GM23338 (cell line): ENCODE measurements at regions not wholly inside any gene's neighbourhood (a gene's known extent, or its start where the extent isn't known, plus 50 kb on each side); places are given as distances from the start of the nearest gene placed in this dataset.

ENCODE experiments used
- ATAC-seq: fragments of 200-7000 bp; cut with Tn5 transposase; 3 replicates; pipeline ENCODE4 v1.9.1; 2020
- DNase-seq: peaks from one replicate; pipeline ENCODE4 v3.0.0-alpha.2; 2015; ENCODE audit warnings: low spot score
- H2AFZ ChIP-seq: fragments of 200-600 bp; sonication (generic); 2 replicates; pipeline ENCODE4 v1.8.0; 2016; ENCODE audit warnings: antibody characterized with exemption, mild to moderate bottlenecking, moderate library complexity
- H3F3A ChIP-seq: fragments of 200-600 bp; sonication (generic); replicated peaks from 2 replicates; pipeline ENCODE4 v1.8.0; 2017; ENCODE audit warnings: antibody characterized with exemption, mixed run types, low read depth
- H3K27ac ChIP-seq: fragments of 200-600 bp; sonication (generic); 2 replicates; pipeline ENCODE4 v1.6.1; 2016; ENCODE audit warnings: low read depth
- H3K27me3 ChIP-seq: fragments of 200-600 bp; sonication (generic); 2 replicates; pipeline ENCODE4 v1.8.0; 2016; ENCODE audit warnings: mild to moderate bottlenecking, mixed run types, moderate library complexity; ENCODE audit not compliant: insufficient read depth
- H3K36me3 ChIP-seq: fragments of 200-600 bp; sonication (generic); 2 replicates; pipeline ENCODE4 v1.8.0; 2016; ENCODE audit warnings: mild to moderate bottlenecking; ENCODE audit not compliant: insufficient read depth
- H3K4me1 ChIP-seq: fragments of 200-600 bp; sonication (generic); 2 replicates; pipeline ENCODE4 v1.8.0; 2016; ENCODE audit warnings: mild to moderate bottlenecking, moderate library complexity; ENCODE audit not compliant: insufficient read depth
- H3K4me2 ChIP-seq: fragments of 200-600 bp; sonication (generic); 2 replicates; pipeline ENCODE4 v1.7.1; 2017; ENCODE audit warnings: mixed run types
- H3K4me3 ChIP-seq: fragments of 200-600 bp; sonication (generic); 2 replicates; pipeline ENCODE4 v1.6.1; 2016; ENCODE audit warnings: mixed run types
- H3K79me2 ChIP-seq: fragments of 200-600 bp; sonication (generic); replicated peaks from 2 replicates; pipeline ENCODE4 v1.8.0; 2017; ENCODE audit warnings: mild to moderate bottlenecking; ENCODE audit not compliant: insufficient read depth
- H3K9me2 ChIP-seq: fragments of 200-600 bp; sonication (generic); 2 replicates; pipeline ENCODE4 v1.8.0; 2017; ENCODE audit not compliant: insufficient read depth
- H4K20me1 ChIP-seq: fragments of 200-600 bp; sonication (generic); replicated peaks from 2 replicates; pipeline ENCODE4 v1.8.0; 2017; ENCODE audit warnings: mild to moderate bottlenecking; ENCODE audit not compliant: insufficient read depth
- H3K27ac Mint-ChIP-seq: 2 replicates; pipeline ENCODE4 v1.8.0; 2020; ENCODE audit warnings: inconsistent platforms, mild to moderate bottlenecking, moderate library complexity, mixed read lengths
- H3K27me3 Mint-ChIP-seq: 3 replicates; pipeline ENCODE4 v1.8.0; 2022; ENCODE audit warnings: low read depth, mild to moderate bottlenecking, moderate library complexity, mixed read lengths, inconsistent platforms; ENCODE audit not compliant: insufficient read depth, poor library complexity
- H3K36me3 Mint-ChIP-seq: 3 replicates; pipeline ENCODE4 v1.8.0; 2021; ENCODE audit warnings: low read depth, mild to moderate bottlenecking, inconsistent platforms, moderate library complexity, mixed read lengths
- H3K4me1 Mint-ChIP-seq: 3 replicates; pipeline ENCODE4 v1.8.0; 2020; ENCODE audit warnings: mild to moderate bottlenecking, inconsistent platforms, mixed read lengths
- H3K4me3 Mint-ChIP-seq: 3 replicates; pipeline ENCODE4 v1.8.0; 2021; ENCODE audit warnings: moderate library complexity, mild to moderate bottlenecking, inconsistent platforms, mixed read lengths
- H3K9me3 Mint-ChIP-seq: 3 replicates; pipeline ENCODE4 v1.8.0; 2020; ENCODE audit warnings: moderate library complexity, mild to moderate bottlenecking, inconsistent platforms, mixed read lengths
- CREB1 ChIP-seq: fragments of 250-450 bp; sonication (Bioruptor Pico); IDR thresholded peaks from 2 replicates; pipeline ENCODE4 v1.5.0; 2020; ENCODE audit warnings: low read depth, mild to moderate bottlenecking, moderate library complexity
- EZH2 ChIP-seq: fragments of 200-600 bp; sonication (generic); IDR thresholded peaks from one replicate; pipeline ENCODE4 v1.8.0; 2017; ENCODE audit warnings: antibody characterized with exemption, mild to moderate bottlenecking, low read depth; ENCODE audit not compliant: unreplicated experiment
- EZH2phosphoT487 ChIP-seq: fragments of 200-600 bp; sonication (generic); IDR thresholded peaks from one replicate; pipeline ENCODE4 v1.8.1; 2018; ENCODE audit warnings: antibody characterized with exemption; ENCODE audit not compliant: unreplicated experiment
- JUNB ChIP-seq: IDR thresholded peaks from one replicate; pipeline ENCODE4 v1.6.1; 2016; ENCODE audit warnings: antibody characterized with exemption; ENCODE audit not compliant: unreplicated experiment
- NANOG ChIP-seq: IDR thresholded peaks from 2 replicates; pipeline ENCODE4 v1.6.1; 2016; ENCODE audit warnings: antibody characterized with exemption, borderline replicate concordance
- POLR2AphosphoS5 ChIP-seq: IDR thresholded peaks from 2 replicates; pipeline ENCODE4 v1.6.1; 2016; ENCODE audit warnings: antibody characterized with exemption, low read depth
- STAT1 ChIP-seq: IDR thresholded peaks from one replicate; pipeline ENCODE4 v1.6.1; 2016; ENCODE audit warnings: antibody characterized with exemption; ENCODE audit not compliant: unreplicated experiment
- ZNF114 ChIP-seq: fragments of 250-450 bp; sonication (Bioruptor Pico); IDR thresholded peaks from 2 replicates; pipeline ENCODE4 v1.5.0; 2020; ENCODE audit warnings: mild to moderate bottlenecking, moderate library complexity
- ZNF331 ChIP-seq: fragments of 250-450 bp; sonication (Bioruptor Pico); IDR thresholded peaks from 2 replicates; pipeline ENCODE4 v1.5.0; 2020; ENCODE audit warnings: low read depth, mild to moderate bottlenecking, moderate library complexity
- TF ChIP-seq, protein P1 (sequence below): IDR thresholded peaks from 2 replicates; pipeline ENCODE4 v1.6.1; 2016; ENCODE audit warnings: antibody characterized with exemption
- TF ChIP-seq, protein P2 (sequence below), 2 experiments: fragments of 200-600 bp in 1 of 2; sonication (generic) in 1 of 2; conservative IDR thresholded peaks; 2 replicates each; pipeline versions ENCODE4 v1.5.1 to v1.6.1; 2016 to 2017; ENCODE audit warnings: antibody characterized with exemption in 2 of 2, low read depth in 2 of 2, mild to moderate bottlenecking in 2 of 2, moderate library complexity in 1 of 2
- TF ChIP-seq, protein P3 (sequence below): fragments of 250-450 bp; sonication (Bioruptor Pico); IDR thresholded peaks from 2 replicates; pipeline ENCODE4 v1.5.0; 2020; ENCODE audit warnings: mild to moderate bottlenecking, moderate library complexity
- TF ChIP-seq, protein P4 (sequence below): IDR thresholded peaks from one replicate; pipeline ENCODE4 v1.6.1; 2018; ENCODE audit warnings: antibody characterized with exemption; ENCODE audit not compliant: unreplicated experiment

DNA sequence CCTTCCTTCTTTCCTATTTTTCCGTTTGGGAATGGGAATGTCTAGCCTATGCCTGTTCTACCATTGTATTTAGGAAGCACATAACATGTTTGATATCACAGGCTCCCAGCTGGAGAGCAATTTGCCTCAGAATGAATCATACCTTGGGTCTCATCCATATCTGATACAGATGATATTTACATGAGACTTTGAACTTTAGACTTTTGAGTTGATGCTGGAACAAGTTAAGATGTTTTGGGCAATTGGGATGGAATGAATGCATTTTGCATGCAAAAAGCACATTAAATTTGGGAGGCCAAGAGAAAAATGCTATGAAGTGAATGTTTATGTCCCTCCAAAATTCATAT lies 61.9 kb upstream of the BEGAIN start:
- no peaks in the 10 kb centered on the region for H3K79me2 ChIP-seq
- H2AFZ ChIP-seq, result no peak overlapping the region
- no peaks in the 10 kb centered on the region for H3K9me3 Mint-ChIP-seq
- peaks cover 10% of the 10 kb centered on the region for H3K4me1 ChIP-seq
- no peak overlapping the region for H3K4me2 ChIP-seq
- H3K9me2 ChIP-seq, result no peaks in the 10 kb centered on the region
- H3K27ac ChIP-seq, result no peak overlapping the region
- no peaks in the 10 kb centered on the region for H4K20me1 ChIP-seq
- ATAC-seq (no peak), DNase-seq (no peak)
- H3K36me3 Mint-ChIP-seq, result no peaks in the 10 kb centered on the region
- H3K36me3 ChIP-seq, result no peaks in the 10 kb centered on the region
- no peaks in the 10 kb centered on the region for H3F3A ChIP-seq
- no peak overlapping the region for H3K27ac Mint-ChIP-seq
- H3K4me3 Mint-ChIP-seq, result no peak overlapping the region
- no peak overlapping the region for H3K4me3 ChIP-seq
- TF ChIP-seq NANOG (no peak), POLR2AphosphoS5 (no peak), JUNB (no peak), CREB1 (no peak), STAT1 (no peak), EZH2phosphoT487 (no peak), EZH2 (no peak), ZNF331 (CRISPR knock-in tag) (no peak), ZNF114 (CRISPR knock-in tag) (no peak)
- TF ChIP-seq, protein P1, sequence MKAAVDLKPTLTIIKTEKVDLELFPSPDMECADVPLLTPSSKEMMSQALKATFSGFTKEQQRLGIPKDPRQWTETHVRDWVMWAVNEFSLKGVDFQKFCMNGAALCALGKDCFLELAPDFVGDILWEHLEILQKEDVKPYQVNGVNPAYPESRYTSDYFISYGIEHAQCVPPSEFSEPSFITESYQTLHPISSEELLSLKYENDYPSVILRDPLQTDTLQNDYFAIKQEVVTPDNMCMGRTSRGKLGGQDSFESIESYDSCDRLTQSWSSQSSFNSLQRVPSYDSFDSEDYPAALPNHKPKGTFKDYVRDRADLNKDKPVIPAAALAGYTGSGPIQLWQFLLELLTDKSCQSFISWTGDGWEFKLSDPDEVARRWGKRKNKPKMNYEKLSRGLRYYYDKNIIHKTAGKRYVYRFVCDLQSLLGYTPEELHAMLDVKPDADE, result no peak
- TF ChIP-seq, protein P2, sequence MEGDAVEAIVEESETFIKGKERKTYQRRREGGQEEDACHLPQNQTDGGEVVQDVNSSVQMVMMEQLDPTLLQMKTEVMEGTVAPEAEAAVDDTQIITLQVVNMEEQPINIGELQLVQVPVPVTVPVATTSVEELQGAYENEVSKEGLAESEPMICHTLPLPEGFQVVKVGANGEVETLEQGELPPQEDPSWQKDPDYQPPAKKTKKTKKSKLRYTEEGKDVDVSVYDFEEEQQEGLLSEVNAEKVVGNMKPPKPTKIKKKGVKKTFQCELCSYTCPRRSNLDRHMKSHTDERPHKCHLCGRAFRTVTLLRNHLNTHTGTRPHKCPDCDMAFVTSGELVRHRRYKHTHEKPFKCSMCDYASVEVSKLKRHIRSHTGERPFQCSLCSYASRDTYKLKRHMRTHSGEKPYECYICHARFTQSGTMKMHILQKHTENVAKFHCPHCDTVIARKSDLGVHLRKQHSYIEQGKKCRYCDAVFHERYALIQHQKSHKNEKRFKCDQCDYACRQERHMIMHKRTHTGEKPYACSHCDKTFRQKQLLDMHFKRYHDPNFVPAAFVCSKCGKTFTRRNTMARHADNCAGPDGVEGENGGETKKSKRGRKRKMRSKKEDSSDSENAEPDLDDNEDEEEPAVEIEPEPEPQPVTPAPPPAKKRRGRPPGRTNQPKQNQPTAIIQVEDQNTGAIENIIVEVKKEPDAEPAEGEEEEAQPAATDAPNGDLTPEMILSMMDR (conservative IDR thresholded peaks at IDR 0.05; ENCODE audit: low read depth in 2 of 2), result no peak
- TF ChIP-seq, protein P3, sequence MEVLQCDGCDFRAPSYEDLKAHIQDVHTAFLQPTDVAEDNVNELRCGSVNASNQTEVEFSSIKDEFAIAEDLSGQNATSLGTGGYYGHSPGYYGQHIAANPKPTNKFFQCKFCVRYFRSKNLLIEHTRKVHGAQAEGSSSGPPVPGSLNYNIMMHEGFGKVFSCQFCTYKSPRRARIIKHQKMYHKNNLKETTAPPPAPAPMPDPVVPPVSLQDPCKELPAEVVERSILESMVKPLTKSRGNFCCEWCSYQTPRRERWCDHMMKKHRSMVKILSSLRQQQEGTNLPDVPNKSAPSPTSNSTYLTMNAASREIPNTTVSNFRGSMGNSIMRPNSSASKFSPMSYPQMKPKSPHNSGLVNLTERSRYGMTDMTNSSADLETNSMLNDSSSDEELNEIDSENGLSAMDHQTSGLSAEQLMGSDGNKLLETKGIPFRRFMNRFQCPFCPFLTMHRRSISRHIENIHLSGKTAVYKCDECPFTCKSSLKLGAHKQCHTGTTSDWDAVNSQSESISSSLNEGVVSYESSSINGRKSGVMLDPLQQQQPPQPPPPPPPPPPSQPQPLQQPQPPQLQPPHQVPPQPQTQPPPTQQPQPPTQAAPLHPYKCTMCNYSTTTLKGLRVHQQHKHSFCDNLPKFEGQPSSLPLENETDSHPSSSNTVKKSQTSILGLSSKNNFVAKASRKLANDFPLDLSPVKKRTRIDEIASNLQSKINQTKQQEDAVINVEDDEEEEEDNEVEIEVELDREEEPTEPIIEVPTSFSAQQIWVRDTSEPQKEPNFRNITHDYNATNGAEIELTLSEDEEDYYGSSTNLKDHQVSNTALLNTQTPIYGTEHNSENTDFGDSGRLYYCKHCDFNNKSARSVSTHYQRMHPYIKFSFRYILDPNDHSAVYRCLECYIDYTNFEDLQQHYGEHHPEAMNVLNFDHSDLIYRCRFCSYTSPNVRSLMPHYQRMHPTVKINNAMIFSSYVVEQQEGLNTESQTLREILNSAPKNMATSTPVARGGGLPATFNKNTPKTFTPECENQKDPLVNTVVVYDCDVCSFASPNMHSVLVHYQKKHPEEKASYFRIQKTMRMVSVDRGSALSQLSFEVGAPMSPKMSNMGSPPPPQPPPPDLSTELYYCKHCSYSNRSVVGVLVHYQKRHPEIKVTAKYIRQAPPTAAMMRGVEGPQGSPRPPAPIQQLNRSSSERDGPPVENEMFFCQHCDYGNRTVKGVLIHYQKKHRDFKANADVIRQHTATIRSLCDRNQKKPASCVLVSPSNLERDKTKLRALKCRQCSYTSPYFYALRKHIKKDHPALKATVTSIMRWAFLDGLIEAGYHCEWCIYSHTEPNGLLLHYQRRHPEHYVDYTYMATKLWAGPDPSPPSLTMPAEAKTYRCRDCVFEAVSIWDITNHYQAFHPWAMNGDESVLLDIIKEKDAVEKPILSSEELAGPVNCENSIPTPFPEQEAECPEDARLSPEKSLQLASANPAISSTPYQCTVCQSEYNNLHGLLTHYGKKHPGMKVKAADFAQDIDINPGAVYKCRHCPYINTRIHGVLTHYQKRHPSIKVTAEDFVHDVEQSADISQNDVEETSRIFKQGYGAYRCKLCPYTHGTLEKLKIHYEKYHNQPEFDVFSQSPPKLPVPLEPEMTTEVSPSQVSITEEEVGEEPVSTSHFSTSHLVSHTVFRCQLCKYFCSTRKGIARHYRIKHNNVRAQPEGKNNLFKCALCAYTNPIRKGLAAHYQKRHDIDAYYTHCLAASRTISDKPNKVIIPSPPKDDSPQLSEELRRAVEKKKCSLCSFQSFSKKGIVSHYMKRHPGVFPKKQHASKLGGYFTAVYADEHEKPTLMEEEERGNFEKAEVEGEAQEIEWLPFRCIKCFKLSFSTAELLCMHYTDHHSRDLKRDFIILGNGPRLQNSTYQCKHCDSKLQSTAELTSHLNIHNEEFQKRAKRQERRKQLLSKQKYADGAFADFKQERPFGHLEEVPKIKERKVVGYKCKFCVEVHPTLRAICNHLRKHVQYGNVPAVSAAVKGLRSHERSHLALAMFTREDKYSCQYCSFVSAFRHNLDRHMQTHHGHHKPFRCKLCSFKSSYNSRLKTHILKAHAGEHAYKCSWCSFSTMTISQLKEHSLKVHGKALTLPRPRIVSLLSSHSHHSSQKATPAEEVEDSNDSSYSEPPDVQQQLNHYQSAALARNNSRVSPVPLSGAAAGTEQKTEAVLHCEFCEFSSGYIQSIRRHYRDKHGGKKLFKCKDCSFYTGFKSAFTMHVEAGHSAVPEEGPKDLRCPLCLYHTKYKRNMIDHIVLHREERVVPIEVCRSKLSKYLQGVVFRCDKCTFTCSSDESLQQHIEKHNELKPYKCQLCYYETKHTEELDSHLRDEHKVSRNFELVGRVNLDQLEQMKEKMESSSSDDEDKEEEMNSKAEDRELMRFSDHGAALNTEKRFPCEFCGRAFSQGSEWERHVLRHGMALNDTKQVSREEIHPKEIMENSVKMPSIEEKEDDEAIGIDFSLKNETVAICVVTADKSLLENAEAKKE (CRISPR knock-in tag), result no peak
- TF ChIP-seq, protein P4, sequence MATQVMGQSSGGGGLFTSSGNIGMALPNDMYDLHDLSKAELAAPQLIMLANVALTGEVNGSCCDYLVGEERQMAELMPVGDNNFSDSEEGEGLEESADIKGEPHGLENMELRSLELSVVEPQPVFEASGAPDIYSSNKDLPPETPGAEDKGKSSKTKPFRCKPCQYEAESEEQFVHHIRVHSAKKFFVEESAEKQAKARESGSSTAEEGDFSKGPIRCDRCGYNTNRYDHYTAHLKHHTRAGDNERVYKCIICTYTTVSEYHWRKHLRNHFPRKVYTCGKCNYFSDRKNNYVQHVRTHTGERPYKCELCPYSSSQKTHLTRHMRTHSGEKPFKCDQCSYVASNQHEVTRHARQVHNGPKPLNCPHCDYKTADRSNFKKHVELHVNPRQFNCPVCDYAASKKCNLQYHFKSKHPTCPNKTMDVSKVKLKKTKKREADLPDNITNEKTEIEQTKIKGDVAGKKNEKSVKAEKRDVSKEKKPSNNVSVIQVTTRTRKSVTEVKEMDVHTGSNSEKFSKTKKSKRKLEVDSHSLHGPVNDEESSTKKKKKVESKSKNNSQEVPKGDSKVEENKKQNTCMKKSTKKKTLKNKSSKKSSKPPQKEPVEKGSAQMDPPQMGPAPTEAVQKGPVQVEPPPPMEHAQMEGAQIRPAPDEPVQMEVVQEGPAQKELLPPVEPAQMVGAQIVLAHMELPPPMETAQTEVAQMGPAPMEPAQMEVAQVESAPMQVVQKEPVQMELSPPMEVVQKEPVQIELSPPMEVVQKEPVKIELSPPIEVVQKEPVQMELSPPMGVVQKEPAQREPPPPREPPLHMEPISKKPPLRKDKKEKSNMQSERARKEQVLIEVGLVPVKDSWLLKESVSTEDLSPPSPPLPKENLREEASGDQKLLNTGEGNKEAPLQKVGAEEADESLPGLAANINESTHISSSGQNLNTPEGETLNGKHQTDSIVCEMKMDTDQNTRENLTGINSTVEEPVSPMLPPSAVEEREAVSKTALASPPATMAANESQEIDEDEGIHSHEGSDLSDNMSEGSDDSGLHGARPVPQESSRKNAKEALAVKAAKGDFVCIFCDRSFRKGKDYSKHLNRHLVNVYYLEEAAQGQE, result no peak
- H3K4me1 Mint-ChIP-seq, result peaks cover 12% of the 10 kb centered on the region
- peaks cover 10% of the 10 kb centered on the region for H3K27me3 Mint-ChIP-seq
- H3K27me3 ChIP-seq, result peaks cover under 1% of the 10 kb centered on the region; the same call in 1 of the 2 replicates
